ENCODE measurements at regions not wholly inside any gene's neighbourhood (a gene's known extent, or its start where the extent isn't known, plus 50 kb on each side); places are given as distances from the start of the nearest gene placed in this dataset.

DNA sequence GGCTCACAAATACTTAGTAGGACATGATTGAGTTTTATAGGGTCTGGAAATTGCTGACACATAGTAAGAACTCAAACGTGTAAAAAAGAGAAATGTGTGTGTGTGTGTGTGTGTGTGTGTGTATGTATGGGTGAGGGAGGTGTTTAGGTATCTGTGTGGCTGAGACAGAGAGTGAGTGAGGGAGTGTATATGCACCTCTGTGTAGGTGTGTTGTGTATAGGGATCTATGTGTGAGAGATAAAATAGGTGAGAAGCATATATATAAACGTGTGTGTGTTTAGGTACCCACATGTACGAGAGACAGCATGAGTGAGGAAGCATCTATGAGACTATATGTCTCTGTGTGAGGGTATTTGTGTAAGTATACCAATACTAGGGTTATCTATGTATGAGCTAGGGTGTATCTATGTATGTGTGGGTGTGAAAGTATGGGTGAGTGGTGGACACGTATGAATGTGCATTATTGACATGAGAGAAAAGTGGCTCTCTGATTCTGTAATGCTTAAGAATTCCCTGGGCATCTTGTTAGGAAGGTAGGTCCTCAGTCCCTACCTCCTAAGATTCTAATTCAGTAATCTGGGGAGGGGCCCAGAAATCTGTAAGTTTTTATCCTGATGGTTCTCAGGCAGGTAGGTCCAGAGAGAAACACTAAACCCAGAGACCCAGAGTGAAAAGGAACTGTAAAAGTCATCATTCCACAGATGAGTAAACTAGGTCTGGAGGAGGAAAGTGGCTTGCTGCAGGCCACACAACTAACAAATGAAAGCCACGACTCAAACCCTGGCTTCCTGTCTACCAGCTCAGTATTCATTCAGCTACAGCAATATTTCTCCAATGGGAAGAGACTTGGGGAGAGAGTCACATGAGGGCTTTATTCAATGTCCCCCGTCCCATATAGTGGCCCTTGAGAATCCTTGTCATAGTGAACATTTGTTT is 237.0 kb downstream of the IDS start:
- TF ChIP-seq, protein P1, sequence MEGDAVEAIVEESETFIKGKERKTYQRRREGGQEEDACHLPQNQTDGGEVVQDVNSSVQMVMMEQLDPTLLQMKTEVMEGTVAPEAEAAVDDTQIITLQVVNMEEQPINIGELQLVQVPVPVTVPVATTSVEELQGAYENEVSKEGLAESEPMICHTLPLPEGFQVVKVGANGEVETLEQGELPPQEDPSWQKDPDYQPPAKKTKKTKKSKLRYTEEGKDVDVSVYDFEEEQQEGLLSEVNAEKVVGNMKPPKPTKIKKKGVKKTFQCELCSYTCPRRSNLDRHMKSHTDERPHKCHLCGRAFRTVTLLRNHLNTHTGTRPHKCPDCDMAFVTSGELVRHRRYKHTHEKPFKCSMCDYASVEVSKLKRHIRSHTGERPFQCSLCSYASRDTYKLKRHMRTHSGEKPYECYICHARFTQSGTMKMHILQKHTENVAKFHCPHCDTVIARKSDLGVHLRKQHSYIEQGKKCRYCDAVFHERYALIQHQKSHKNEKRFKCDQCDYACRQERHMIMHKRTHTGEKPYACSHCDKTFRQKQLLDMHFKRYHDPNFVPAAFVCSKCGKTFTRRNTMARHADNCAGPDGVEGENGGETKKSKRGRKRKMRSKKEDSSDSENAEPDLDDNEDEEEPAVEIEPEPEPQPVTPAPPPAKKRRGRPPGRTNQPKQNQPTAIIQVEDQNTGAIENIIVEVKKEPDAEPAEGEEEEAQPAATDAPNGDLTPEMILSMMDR (IDR thresholded peaks at IDR 0.05; ENCODE audit: low read depth, low read length, missing control alignments) = no peak
- no peak for DNase-seq (ENCODE audit: extremely low read depth, low read depth)

DNA sequence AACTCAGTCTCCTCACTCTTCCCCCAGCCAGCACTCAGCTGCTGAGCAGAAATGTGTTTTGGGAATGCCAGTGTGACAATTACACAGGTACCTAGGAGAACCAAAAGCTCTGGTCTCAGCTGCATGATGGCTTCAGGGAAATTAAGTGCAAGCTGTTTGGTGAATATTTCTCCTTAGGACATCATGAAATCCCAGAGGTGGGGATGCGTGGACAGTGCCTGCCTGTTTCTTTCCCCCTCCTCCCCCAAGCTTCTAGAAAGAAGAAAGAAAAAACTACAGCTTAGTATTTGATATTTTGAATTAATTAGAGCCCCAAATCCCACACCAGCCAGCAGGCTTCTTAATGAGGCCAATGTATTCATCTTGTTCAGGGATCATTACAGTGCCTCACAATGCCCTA is 243.0 kb downstream of the IDS start:
- no peak for DNase-seq (ENCODE audit: extremely low read depth, low read depth)
- TF ChIP-seq, protein P1 (IDR thresholded peaks at IDR 0.05; ENCODE audit: low read depth, low read length, missing control alignments) = no peak
- no peak overlapping the region for H3K4me3 ChIP-seq (replicated peaks; ENCODE audit: low read depth, low read length)

More for the DNA sequence above, 237.0 kb downstream of the IDS start:
- H3K4me3 ChIP-seq (replicated peaks; ENCODE audit: low read depth, low read length) = no peak overlapping the region

DNA sequence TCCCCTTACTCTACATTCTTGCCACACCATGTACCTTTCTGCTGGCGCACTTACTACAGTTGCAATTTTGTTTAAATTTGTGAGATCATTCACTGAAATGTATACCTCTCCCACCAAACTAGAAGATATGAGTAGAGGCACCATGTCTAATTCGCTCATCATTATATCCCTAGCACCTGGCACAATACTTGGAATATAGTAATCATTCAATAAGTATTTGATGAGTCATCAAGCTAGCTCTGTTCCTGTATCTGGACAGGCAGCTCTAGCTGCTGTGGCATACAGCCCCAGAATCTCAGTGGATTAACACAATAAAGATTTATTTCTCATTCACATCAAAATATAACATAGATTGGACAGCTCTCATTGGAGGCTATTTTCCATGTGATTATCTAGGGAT is 245.9 kb downstream of the IDS start:
- H3K4me3 ChIP-seq (replicated peaks; ENCODE audit: low read depth, low read length) = no peak overlapping the region
- TF ChIP-seq, protein P1 (IDR thresholded peaks at IDR 0.05; ENCODE audit: low read depth, low read length, missing control alignments) = no peak
- DNase-seq (ENCODE audit: extremely low read depth, low read depth) = no peak

DNA sequence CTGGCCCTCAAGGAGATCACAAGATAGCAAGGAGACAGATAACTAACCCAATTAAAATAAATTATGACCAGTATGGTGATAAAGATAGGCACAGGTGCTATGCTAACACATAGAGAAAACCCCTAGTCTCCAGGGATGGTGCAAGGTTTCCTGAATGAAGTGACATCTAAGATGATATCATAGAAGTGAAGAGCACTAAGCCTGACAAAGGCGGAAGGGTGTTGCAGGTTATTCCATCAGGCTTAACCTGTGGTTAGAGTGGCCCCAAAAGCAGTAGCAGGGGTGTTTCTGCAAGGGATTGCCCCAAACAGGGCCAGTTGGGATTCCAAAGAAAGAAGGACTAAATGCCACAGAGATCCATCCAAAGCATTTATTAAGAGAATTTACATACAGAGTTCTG is 249.2 kb downstream of the IDS start:
- DNase-seq (ENCODE audit: extremely low read depth, low read depth) = no peak
- TF ChIP-seq, protein P1 (IDR thresholded peaks at IDR 0.05; ENCODE audit: low read depth, low read length, missing control alignments) = no peak
- H3K4me3 ChIP-seq (replicated peaks; ENCODE audit: low read depth, low read length) = no peak overlapping the region

DNA sequence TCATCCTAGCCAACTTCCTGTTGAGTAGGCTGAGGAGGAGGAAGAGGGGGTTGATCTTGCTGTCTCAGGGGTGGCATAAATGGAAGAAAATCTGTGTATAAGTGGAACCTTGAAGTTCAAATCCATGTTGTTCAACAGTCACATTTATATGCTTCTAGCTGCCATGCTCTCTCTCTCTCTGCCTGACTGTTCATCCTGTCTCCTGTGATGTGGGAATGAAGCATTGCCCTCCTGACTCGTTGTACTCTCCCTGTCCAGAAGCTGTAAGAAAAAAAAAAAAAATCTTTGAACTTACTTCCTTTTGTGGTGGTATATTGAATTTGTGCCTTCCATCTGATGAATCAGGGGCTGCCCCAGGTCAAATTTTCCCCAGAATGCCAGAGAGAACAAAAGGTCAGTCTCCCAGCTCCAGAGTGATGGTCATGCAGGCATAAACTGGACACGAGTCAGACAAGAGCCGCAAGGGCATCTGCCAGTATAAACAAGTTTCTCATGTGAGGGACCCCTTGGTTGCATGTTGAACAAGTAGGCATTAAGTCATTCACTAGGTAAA is 257.0 kb downstream of the IDS start:
- no peak for DNase-seq (ENCODE audit: extremely low read depth, low read depth)
- TF ChIP-seq, protein P1 (IDR thresholded peaks at IDR 0.05; ENCODE audit: low read depth, low read length, missing control alignments) = no peak
- no peak overlapping the region for H3K4me3 ChIP-seq (replicated peaks; ENCODE audit: low read depth, low read length)

DNA sequence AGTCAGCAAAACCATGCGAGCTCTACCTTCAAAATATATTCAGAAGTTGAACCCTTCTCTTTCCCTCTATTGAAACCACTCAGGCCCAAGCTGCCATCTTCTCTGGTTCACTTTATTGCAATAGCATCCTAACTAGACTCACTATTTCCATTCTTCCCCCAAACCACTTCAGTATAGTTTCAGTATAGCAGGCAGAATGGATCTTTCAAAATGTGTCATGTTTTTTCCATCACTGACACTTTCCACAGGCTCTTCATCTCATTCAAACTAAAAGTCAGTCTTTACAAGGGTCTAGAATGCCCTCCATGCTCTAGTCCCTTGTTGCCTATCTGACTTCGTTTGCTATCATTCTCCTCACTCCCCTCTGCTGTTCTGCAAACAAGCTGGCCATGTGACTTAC is 274.4 kb downstream of the IDS start:
- DNase-seq (ENCODE audit: extremely low read depth, low read depth) = no peak
- no peak overlapping the region for H3K4me3 ChIP-seq (replicated peaks; ENCODE audit: low read depth, low read length)
- TF ChIP-seq, protein P1 (IDR thresholded peaks at IDR 0.05; ENCODE audit: low read depth, low read length, missing control alignments) = no peak

Data from HFF-Myc (cell line).